BJ (cell line): ENCODE measurements at regions not wholly inside any gene's neighbourhood (a gene's known extent, or its start where the extent isn't known, plus 50 kb on each side); places are given as distances from the start of the nearest gene placed in this dataset.

Experiments
- CTCF ChIA-PET: fragments of 350-600 bp; formaldehyde crosslinking; extraction: SDS; loops from one replicate; lab custom pipeline; 2021; ENCODE audit warnings: antibody characterized with exemption, inconsistent platforms; lab: Yijun Ruan, JAX
- POLR2A ChIA-PET: fragments of 300-600 bp; sonication (Branson Sonifier 250); formaldehyde crosslinking; extraction: SDS; loops from one replicate; lab custom pipeline; 2021; ENCODE audit warnings: antibody characterized with exemption; lab: Charles Lee
- DNase-seq: peaks from one replicate; pipeline ENCODE4 v3.0.0-alpha.2; 2011; ENCODE audit warnings: low read depth
- H3K27me3 ChIP-seq: 2 replicates; pipeline ENCODE4 v1.6.0; 2011; ENCODE audit warnings: low read length; ENCODE audit not compliant: control insufficient read depth, insufficient read depth
- H3K36me3 ChIP-seq: 2 replicates; pipeline ENCODE4 v1.5.1; 2011; ENCODE audit warnings: low read length; ENCODE audit not compliant: control insufficient read depth, insufficient read depth
- H3K4me3 ChIP-seq: 2 replicates; pipeline ENCODE4 v1.5.1; 2011; ENCODE audit warnings: low read depth, mild to moderate bottlenecking, control low read depth, low read length
- CTCF ChIP-seq: IDR thresholded peaks from 2 replicates; pipeline ENCODE4 v1.5.1; 2011; ENCODE audit warnings: low read depth, mild to moderate bottlenecking, control low read depth, inconsistent platforms, low read length, moderate library complexity; ENCODE audit not compliant: insufficient read depth

GRCh38 chr7:19930051-19930450 is 156.6 kb upstream of the TMEM196 start:
- no peaks in the 10 kb centered on the region for H3K36me3 ChIP-seq
- H3K4me3 ChIP-seq: no peak overlapping the region

GRCh38 chr7:19928247-19928646 is 154.8 kb upstream of the TMEM196 start:
- no peaks in the 10 kb centered on the region for H3K27me3 ChIP-seq
- TF ChIP-seq CTCF: no peak
- H3K4me3 ChIP-seq: no peak overlapping the region
- ChIA-PET CTCF (no interaction called here), POLR2A (no interaction called here)
- DNase-seq: no peak
- no peaks in the 10 kb centered on the region for H3K36me3 ChIP-seq

More at GRCh38 chr7:19930051-19930450, 156.6 kb upstream of the TMEM196 start:
- ChIA-PET CTCF (interaction anchor here (1.0 kb wide), 1 partner anchor 16 kb away, joined by 4 read pairs; no protein-coding TSS in a partner anchor), POLR2A (no interaction called here)
- no peak for DNase-seq
- no peak for TF ChIP-seq CTCF
- no peaks in the 10 kb centered on the region for H3K27me3 ChIP-seq

GRCh38 chr7:19920705-19921104 is 147.3 kb upstream of the TMEM196 start:
- ChIA-PET POLR2A (no interaction called here), CTCF (no interaction called here)
- no peak for TF ChIP-seq CTCF
- Histone ChIP-seq H3K27me3 (no peaks in the 10 kb centered on the region), H3K4me3 (no peak overlapping the region), H3K36me3 (no peaks in the 10 kb centered on the region)
- DNase-seq: no peak

GRCh38 chr7:19920166-19920565 is 146.7 kb upstream of the TMEM196 start:
- Histone ChIP-seq H3K27me3 (no peaks in the 10 kb centered on the region), H3K4me3 (no peak overlapping the region), H3K36me3 (no peaks in the 10 kb centered on the region)
- ChIA-PET CTCF (no interaction called here), POLR2A (no interaction called here)
- DNase-seq: no peak
- TF ChIP-seq CTCF: no peak

- Histone ChIP-seq H3K27me3 (no peaks in the 10 kb centered on the region), H3K4me3 (no peak overlapping the region), H3K36me3 (no peaks in the 10 kb centered on the region)
- POLR2A ChIA-PET: no interaction called here
- CTCF ChIA-PET: no interaction called here
- DNase-seq: no peak
- no peak for TF ChIP-seq CTCF
These were observed 146.1 kb upstream of the TMEM196 start for GRCh38 chr7:19919261-19920095.
